BE2C (cell line): ENCODE measurements at regions not wholly inside any gene's neighbourhood (a gene's known extent, or its start where the extent isn't known, plus 50 kb on each side); places are given as distances from the start of the nearest gene placed in this dataset.

Experiments
- DNase-seq: peaks from one replicate; pipeline ENCODE4 v3.0.0-alpha.2; 2020
- H3K27me3 ChIP-seq: fragments of 250-450 bp; sonication (Bioruptor Pico); 2 replicates; pipeline ENCODE4 v1.5.1; 2020; ENCODE audit warnings: mild to moderate bottlenecking
- H3K36me3 ChIP-seq: fragments of 250-450 bp; sonication (Bioruptor Pico); 2 replicates; pipeline ENCODE4 v1.5.1; 2020; ENCODE audit warnings: mild to moderate bottlenecking
- H3K4me1 ChIP-seq: fragments of 250-450 bp; sonication (Bioruptor Pico); 2 replicates; pipeline ENCODE4 v1.5.1; 2020
- H3K4me3 ChIP-seq: 2 replicates; pipeline ENCODE4 v1.5.1; 2011; ENCODE audit warnings: low read depth, low read length
- H3K9me3 ChIP-seq: fragments of 250-450 bp; sonication (Bioruptor Pico); 2 replicates; pipeline ENCODE4 v1.5.1; 2020
- TF ChIP-seq, protein P1 (sequence below): IDR thresholded peaks from 2 replicates; pipeline ENCODE4 v1.5.1; 2012; ENCODE audit warnings: mild to moderate bottlenecking, low read depth, low read length

DNA sequence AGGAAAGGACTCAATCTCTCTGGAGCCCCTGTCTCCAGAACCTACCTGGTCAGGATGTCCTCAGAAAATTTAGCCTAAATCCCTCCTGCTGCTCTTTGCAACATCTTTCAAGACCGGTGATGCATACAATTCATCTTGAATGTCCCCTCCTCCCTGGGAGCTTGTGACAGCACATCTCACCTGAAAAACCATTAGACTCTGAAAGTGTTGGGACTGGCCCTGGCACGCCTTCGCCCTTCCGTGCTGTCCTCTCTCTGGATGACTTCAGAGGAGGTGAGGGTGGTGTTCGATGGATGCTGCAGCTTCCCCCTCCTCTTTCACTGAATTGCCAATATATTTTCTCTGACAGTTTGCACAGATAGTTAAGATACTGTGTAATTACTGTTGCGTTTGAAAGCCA lies 90.9 kb upstream of the CISTR start:
- Histone ChIP-seq H3K4me3 (no peak overlapping the region), H3K4me1 (no peaks in the 10 kb centered on the region), H3K27me3 (peaks cover 68% of the 10 kb centered on the region), H3K9me3 (no peaks in the 10 kb centered on the region), H3K36me3 (no peaks in the 10 kb centered on the region)
- DNase-seq, result no peak
- TF ChIP-seq, protein P1, sequence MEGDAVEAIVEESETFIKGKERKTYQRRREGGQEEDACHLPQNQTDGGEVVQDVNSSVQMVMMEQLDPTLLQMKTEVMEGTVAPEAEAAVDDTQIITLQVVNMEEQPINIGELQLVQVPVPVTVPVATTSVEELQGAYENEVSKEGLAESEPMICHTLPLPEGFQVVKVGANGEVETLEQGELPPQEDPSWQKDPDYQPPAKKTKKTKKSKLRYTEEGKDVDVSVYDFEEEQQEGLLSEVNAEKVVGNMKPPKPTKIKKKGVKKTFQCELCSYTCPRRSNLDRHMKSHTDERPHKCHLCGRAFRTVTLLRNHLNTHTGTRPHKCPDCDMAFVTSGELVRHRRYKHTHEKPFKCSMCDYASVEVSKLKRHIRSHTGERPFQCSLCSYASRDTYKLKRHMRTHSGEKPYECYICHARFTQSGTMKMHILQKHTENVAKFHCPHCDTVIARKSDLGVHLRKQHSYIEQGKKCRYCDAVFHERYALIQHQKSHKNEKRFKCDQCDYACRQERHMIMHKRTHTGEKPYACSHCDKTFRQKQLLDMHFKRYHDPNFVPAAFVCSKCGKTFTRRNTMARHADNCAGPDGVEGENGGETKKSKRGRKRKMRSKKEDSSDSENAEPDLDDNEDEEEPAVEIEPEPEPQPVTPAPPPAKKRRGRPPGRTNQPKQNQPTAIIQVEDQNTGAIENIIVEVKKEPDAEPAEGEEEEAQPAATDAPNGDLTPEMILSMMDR, result no peak

DNA sequence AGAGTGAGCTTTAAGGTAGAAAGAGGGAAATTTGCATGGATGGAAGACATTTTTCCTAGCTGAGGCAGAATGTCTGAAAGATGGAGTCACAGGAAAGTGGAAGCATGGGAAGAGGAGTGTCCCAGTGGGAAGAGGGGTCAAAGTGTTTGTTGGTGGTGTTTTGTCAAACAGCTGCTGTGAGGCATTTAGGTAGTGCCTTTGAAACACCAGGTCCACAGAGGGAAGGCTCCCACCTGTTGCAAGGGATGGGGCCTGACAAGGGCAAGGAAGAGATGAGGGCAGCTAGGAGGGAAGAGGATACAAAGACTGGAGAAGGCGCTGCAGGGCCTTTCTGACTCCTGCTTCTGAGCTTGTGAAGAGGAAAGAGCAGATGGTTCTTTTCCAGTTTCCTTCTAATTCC lies 91.8 kb upstream of the CISTR start:
- Histone ChIP-seq H3K4me1 (no peaks in the 10 kb centered on the region), H3K36me3 (no peaks in the 10 kb centered on the region), H3K9me3 (no peaks in the 10 kb centered on the region), H3K4me3 (no peak overlapping the region), H3K27me3 (peaks cover 64% of the 10 kb centered on the region)
- TF ChIP-seq, protein P1, result no peak
- DNase-seq, result no peak

- Histone ChIP-seq H3K36me3 (no peaks in the 10 kb centered on the region), H3K9me3 (no peaks in the 10 kb centered on the region; the same call in 1 of the 2 replicates), H3K4me1 (no peaks in the 10 kb centered on the region), H3K27me3 (peaks cover 60% of the 10 kb centered on the region), H3K4me3 (no peak overlapping the region)
- TF ChIP-seq, protein P1, result no peak
- no peak for DNase-seq
Measured at GRCh38 chr12:53844994-53845844, 93.4 kb upstream of the HOXC13 start.

DNA sequence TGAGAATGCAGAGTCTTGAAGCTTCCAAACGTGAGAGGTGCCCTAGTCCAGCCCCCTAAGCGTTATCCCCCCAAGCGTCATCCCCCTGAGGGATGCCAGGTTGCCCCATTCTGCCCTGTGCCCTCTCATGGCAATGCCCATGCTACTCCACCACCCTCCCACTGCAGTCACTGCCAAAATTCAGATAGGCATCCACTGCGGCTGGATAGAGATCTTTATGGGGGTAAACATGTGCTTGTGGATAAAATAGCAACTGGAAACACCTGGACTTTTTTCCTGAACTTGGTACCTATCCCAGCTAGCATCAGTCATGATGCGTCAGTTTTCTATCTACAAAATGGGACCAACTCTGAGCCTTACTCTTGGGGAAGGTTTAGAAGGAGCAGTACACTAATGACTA lies 92.7 kb upstream of the HOXC13 start:
- H3K36me3 ChIP-seq, result no peaks in the 10 kb centered on the region
- DNase-seq, result no peak
- no peaks in the 10 kb centered on the region; the same call in 1 of the 2 replicates for H3K9me3 ChIP-seq
- no peak overlapping the region for H3K4me3 ChIP-seq
- H3K4me1 ChIP-seq, result no peaks in the 10 kb centered on the region
- peaks cover 60% of the 10 kb centered on the region for H3K27me3 ChIP-seq
- TF ChIP-seq, protein P1, result no peak

- no peaks in the 10 kb centered on the region for H3K4me1 ChIP-seq
- TF ChIP-seq, protein P1, result no peak
- H3K36me3 ChIP-seq, result no peaks in the 10 kb centered on the region
- no peak overlapping the region for H3K4me3 ChIP-seq
- H3K27me3 ChIP-seq, result peaks cover 51% of the 10 kb centered on the region
- no peaks in the 10 kb centered on the region; the same call in 1 of the 2 replicates for H3K9me3 ChIP-seq
- no peak for DNase-seq
Measured at GRCh38 chr12:53849113-53849512, 89.5 kb upstream of the HOXC13 start.

DNA sequence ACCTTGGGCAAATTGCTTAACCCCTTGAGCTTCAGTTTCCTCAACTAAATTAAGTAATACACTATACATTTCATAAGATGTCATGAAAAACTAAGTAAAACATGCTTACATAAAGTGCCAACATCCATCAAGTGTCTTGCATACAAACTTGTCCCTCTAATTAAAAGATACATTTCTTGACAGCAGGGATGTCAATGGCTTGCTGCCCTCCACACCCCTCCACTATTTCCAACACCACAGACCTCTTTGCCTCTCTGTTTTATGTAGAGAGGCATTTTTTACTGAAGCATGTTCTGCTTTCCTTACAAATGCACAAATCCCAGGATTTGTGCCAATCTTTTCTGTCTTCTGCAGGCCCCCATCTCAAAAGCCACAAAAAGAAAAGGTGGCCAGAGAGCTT lies 89.0 kb upstream of the HOXC13 start:
- H3K36me3 ChIP-seq, result no peaks in the 10 kb centered on the region
- TF ChIP-seq, protein P1, result no peak
- no peak for DNase-seq
- no peaks in the 10 kb centered on the region for H3K4me1 ChIP-seq
- no peak overlapping the region for H3K4me3 ChIP-seq
- peaks cover 46% of the 10 kb centered on the region for H3K27me3 ChIP-seq
- H3K9me3 ChIP-seq, result no peaks in the 10 kb centered on the region; the same call in 1 of the 2 replicates
